Lower lobe of right lung (tissue), 2 donors: ENCODE measurements at regions not wholly inside any gene's neighbourhood (a gene's known extent, or its start where the extent isn't known, plus 50 kb on each side); places are given as distances from the start of the nearest gene placed in this dataset.

Experiments
- ATAC-seq, 2 donors: fragments of 200-7000 bp; cut with Tn5 transposase; one replicate each; pipeline ENCODE4 v1.9.1; 2020 to 2022; ENCODE audit warnings: mild to moderate bottlenecking in 2 of 2, moderate library complexity in 2 of 2
- DNase-seq: peaks from one replicate; pipeline ENCODE4 v3.0.0-alpha.2; 2020
- H3K27ac ChIP-seq: fragments of 200-600 bp; one replicate; pipeline ENCODE4 v1.8.0; 2022
- H3K27me3 ChIP-seq: fragments of 200-600 bp; one replicate; pipeline ENCODE4 v1.8.0; 2022; ENCODE audit warnings: low read depth
- H3K36me3 ChIP-seq: fragments of 200-600 bp; one replicate; pipeline ENCODE4 v1.8.0; 2022; ENCODE audit warnings: mild to moderate bottlenecking
- H3K4me1 ChIP-seq: fragments of 200-600 bp; one replicate; pipeline ENCODE4 v1.8.0; 2022
- H3K4me3 ChIP-seq: fragments of 200-600 bp; one replicate; pipeline ENCODE4 v1.8.0; 2022; ENCODE audit warnings: mild to moderate bottlenecking
- H3K9me3 ChIP-seq: fragments of 200-600 bp; one replicate; pipeline ENCODE4 v1.8.0; 2022
- CTCF ChIP-seq: fragments of 200-600 bp; IDR thresholded peaks from one replicate; pipeline ENCODE4 v1.8.0; 2022; ENCODE audit warnings: antibody characterized with exemption, mild to moderate bottlenecking
- intact Hi-C: fragments of 100-400 bp; cut with DNase I; formaldehyde crosslinking; loops from one replicate; pipeline ENCODE4 v1.11.0; 2022
- donor health status: DM: no; HTN: yes; CAD: no; lungs with severe emphysema.

- Histone ChIP-seq H3K36me3 (no peaks in the 10 kb centered on the region), H3K4me3 (no peak overlapping the region), H3K27me3 (no peaks in the 10 kb centered on the region), H3K4me1 (no peaks in the 10 kb centered on the region), H3K9me3 (no peaks in the 10 kb centered on the region), H3K27ac (no peak overlapping the region)
- intact Hi-C loops = no loop called here
- no peak for ATAC-seq
- no peak for TF ChIP-seq CTCF
- no peak for DNase-seq
Observed at GRCh38 chr3:67202053-67202452, 203.9 kb downstream of the KBTBD8 start.

- Histone ChIP-seq H3K27me3 (no peaks in the 10 kb centered on the region), H3K4me1 (no peaks in the 10 kb centered on the region), H3K9me3 (no peaks in the 10 kb centered on the region), H3K27ac (no peak overlapping the region), H3K4me3 (no peak overlapping the region), H3K36me3 (no peaks in the 10 kb centered on the region)
- TF ChIP-seq CTCF = no peak
- ATAC-seq (no peak), DNase-seq (no peak)
- intact Hi-C loops = no loop called here
Observed at GRCh38 chr3:67204951-67205350, 206.8 kb downstream of the KBTBD8 start.

GRCh38 chr3:67215690-67216089 is 217.6 kb downstream of the KBTBD8 start:
- Histone ChIP-seq H3K9me3 (no peaks in the 10 kb centered on the region), H3K27me3 (no peaks in the 10 kb centered on the region), H3K36me3 (no peaks in the 10 kb centered on the region), H3K27ac (no peak overlapping the region), H3K4me1 (no peaks in the 10 kb centered on the region), H3K4me3 (no peak overlapping the region)
- intact Hi-C loops = no loop called here
- no peak for TF ChIP-seq CTCF
- ATAC-seq (no peak), DNase-seq (no peak)

- intact Hi-C loops = no loop called here
- no peak for ATAC-seq
- Histone ChIP-seq H3K4me3 (no peak overlapping the region), H3K4me1 (no peaks in the 10 kb centered on the region), H3K9me3 (no peaks in the 10 kb centered on the region), H3K36me3 (no peaks in the 10 kb centered on the region), H3K27ac (no peak overlapping the region), H3K27me3 (no peaks in the 10 kb centered on the region)
- TF ChIP-seq CTCF = no peak
- no peak for DNase-seq
Observed at GRCh38 chr3:67227030-67227429, 228.9 kb downstream of the KBTBD8 start.

GRCh38 chr3:67228136-67228535 is 230.0 kb downstream of the KBTBD8 start:
- H3K27me3 ChIP-seq = no peaks in the 10 kb centered on the region
- H3K36me3 ChIP-seq = no peaks in the 10 kb centered on the region
- no peak for TF ChIP-seq CTCF
- H3K27ac ChIP-seq = no peak overlapping the region
- H3K4me1 ChIP-seq = no peaks in the 10 kb centered on the region
- no peaks in the 10 kb centered on the region for H3K9me3 ChIP-seq
- ATAC-seq (no peak), DNase-seq (no peak)
- no peak overlapping the region for H3K4me3 ChIP-seq
- intact Hi-C loops = no loop called here

- Histone ChIP-seq H3K4me1 (no peaks in the 10 kb centered on the region), H3K36me3 (no peaks in the 10 kb centered on the region), H3K4me3 (no peak overlapping the region), H3K27ac (no peak overlapping the region), H3K9me3 (no peaks in the 10 kb centered on the region), H3K27me3 (no peaks in the 10 kb centered on the region)
- intact Hi-C loops = no loop called here
- DNase-seq (no peak), ATAC-seq (no peak)
- TF ChIP-seq CTCF = no peak
Observed at GRCh38 chr3:67232642-67233041, 234.5 kb downstream of the KBTBD8 start.
